ENCODE measurements at regions not wholly inside any gene's neighbourhood (a gene's known extent, or its start where the extent isn't known, plus 50 kb on each side); places are given as distances from the start of the nearest gene placed in this dataset.

- intact Hi-C loops (cut with DNase I) = no loop called here
- TF ChIP-seq, protein P1, sequence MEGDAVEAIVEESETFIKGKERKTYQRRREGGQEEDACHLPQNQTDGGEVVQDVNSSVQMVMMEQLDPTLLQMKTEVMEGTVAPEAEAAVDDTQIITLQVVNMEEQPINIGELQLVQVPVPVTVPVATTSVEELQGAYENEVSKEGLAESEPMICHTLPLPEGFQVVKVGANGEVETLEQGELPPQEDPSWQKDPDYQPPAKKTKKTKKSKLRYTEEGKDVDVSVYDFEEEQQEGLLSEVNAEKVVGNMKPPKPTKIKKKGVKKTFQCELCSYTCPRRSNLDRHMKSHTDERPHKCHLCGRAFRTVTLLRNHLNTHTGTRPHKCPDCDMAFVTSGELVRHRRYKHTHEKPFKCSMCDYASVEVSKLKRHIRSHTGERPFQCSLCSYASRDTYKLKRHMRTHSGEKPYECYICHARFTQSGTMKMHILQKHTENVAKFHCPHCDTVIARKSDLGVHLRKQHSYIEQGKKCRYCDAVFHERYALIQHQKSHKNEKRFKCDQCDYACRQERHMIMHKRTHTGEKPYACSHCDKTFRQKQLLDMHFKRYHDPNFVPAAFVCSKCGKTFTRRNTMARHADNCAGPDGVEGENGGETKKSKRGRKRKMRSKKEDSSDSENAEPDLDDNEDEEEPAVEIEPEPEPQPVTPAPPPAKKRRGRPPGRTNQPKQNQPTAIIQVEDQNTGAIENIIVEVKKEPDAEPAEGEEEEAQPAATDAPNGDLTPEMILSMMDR (IDR thresholded peaks at IDR 0.05) = no peak
- WGBS, 3 donors = 56 to 64% (median 60%) methylated on average over 1 of the region's 1 CpG
- no peak for DNase-seq
- Histone ChIP-seq H3K27me3 (ENCODE audit: insufficient read depth in 3 of 3, low read length in 2 of 3) (no peaks in the 10 kb centered on the region), H3K4me1 (no peaks in the 10 kb centered on the region), H3K4me3 (no peak overlapping the region), H3K27ac (no peak overlapping the region), H3K9me3 (no peaks in the 10 kb centered on the region), H3K36me3 (ENCODE audit: insufficient read depth in 1 of 2, low read depth in 1 of 2) (no peaks in the 10 kb centered on the region)
- ATAC-seq = no peak
These were observed 239.4 kb upstream of the BRINP3 start for GRCh38 chr1:190717055-190717454.

- TF ChIP-seq, protein P1 (IDR thresholded peaks at IDR 0.05) = no peak
- 74 to 76% (median 75%) methylated on average over 7 of the region's 7 CpGs for WGBS, 3 donors
- intact Hi-C loops (cut with DNase I) = no loop called here
These were observed 259.4 kb upstream of the BRINP3 start for GRCh38 chr1:190736971-190737590.

GRCh38 chr1:190738317-190738716, 260.7 kb upstream of the BRINP3 start:
- Histone ChIP-seq H3K9me3 (no peaks in the 10 kb centered on the region), H3K27me3 (ENCODE audit: insufficient read depth in 3 of 3, low read length in 2 of 3) (no peaks in the 10 kb centered on the region), H3K27ac (no peak overlapping the region), H3K4me3 (no peak overlapping the region), H3K4me1 (no peaks in the 10 kb centered on the region), H3K36me3 (ENCODE audit: insufficient read depth in 1 of 2, low read depth in 1 of 2) (no peaks in the 10 kb centered on the region)
- ATAC-seq (no peak), DNase-seq (no peak)
- TF ChIP-seq, protein P1 (IDR thresholded peaks at IDR 0.05) = no peak
- 90 to 93% (median 90%) methylated on average over 3 of the region's 3 CpGs for WGBS, 3 donors
- intact Hi-C loops (cut with DNase I) = no loop called here

More at GRCh38 chr1:190736971-190737590, 259.4 kb upstream of the BRINP3 start:
- H3K27me3 ChIP-seq (ENCODE audit: insufficient read depth in 3 of 3, low read length in 2 of 3) = no peaks in the 10 kb centered on the region
- DNase-seq (no peak), ATAC-seq (no peak)
- no peaks in the 10 kb centered on the region for H3K36me3 ChIP-seq (ENCODE audit: insufficient read depth in 1 of 2, low read depth in 1 of 2)
- no peak overlapping the region for H3K4me3 ChIP-seq
- no peaks in the 10 kb centered on the region for H3K4me1 ChIP-seq
- H3K27ac ChIP-seq = no peak overlapping the region
- no peaks in the 10 kb centered on the region for H3K9me3 ChIP-seq

GRCh38 chr1:190739926-190740325, 262.3 kb upstream of the BRINP3 start:
- Histone ChIP-seq H3K9me3 (no peaks in the 10 kb centered on the region), H3K36me3 (ENCODE audit: insufficient read depth in 1 of 2, low read depth in 1 of 2) (no peaks in the 10 kb centered on the region), H3K27ac (no peak overlapping the region), H3K27me3 (ENCODE audit: insufficient read depth in 3 of 3, low read length in 2 of 3) (no peaks in the 10 kb centered on the region), H3K4me3 (no peak overlapping the region), H3K4me1 (no peaks in the 10 kb centered on the region)
- no peak for ATAC-seq
- DNase-seq = no peak
- intact Hi-C loops (cut with DNase I) = no loop called here
- TF ChIP-seq, protein P1 (IDR thresholded peaks at IDR 0.05) = no peak
- 44 to 59% (median 44%) methylated on average over 2 of the region's 2 CpGs for WGBS, 3 donors

GRCh38 chr1:190747704-190748103, 270.0 kb upstream of the BRINP3 start:
- ATAC-seq = no peak
- no peak for DNase-seq
- H3K27ac ChIP-seq = no peak overlapping the region
- intact Hi-C loops (cut with DNase I) = no loop called here
- H3K9me3 ChIP-seq = no peaks in the 10 kb centered on the region
- H3K36me3 ChIP-seq (ENCODE audit: insufficient read depth in 1 of 2, low read depth in 1 of 2) = no peaks in the 10 kb centered on the region
- H3K4me3 ChIP-seq = no peak overlapping the region
- no peaks in the 10 kb centered on the region for H3K4me1 ChIP-seq
- TF ChIP-seq, protein P1 (IDR thresholded peaks at IDR 0.05) = no peak
- H3K27me3 ChIP-seq (ENCODE audit: insufficient read depth in 3 of 3, low read length in 2 of 3) = no peaks in the 10 kb centered on the region

All from psoas muscle (tissue), 7 donors.